K562 (cell line): ENCODE measurements at regions not wholly inside any gene's neighbourhood (a gene's known extent, or its start where the extent isn't known, plus 50 kb on each side); places are given as distances from the start of the nearest gene placed in this dataset.

ENCODE experiments used
- ATAC-seq: fragments of 200-7000 bp; cut with Tn5 transposase; 3 replicates; pipeline ENCODE4 v1.9.1; 2020; ENCODE audit warnings: moderate library complexity
- BruUV-seq: library from RNA; stranded (reverse); fragments of 400-500 nt; replicated peaks from 2 replicates; lab custom pipeline; 2021; lab: Mats Ljungman, UMichigan
- CTCF ChIA-PET: fragments of 300-600 bp; formaldehyde crosslinking; extraction: SDS; loops from one replicate; lab custom pipeline; 2021; ENCODE audit warnings: low intra/inter-chr PET ratio; lab: Yijun Ruan, JAX
- POLR2A ChIA-PET: fragments of 300-600, 350-650 bp; sonication (Branson Sonifier 250); formaldehyde crosslinking; extraction: SDS; loops from one replicate; lab custom pipeline; 2021; ENCODE audit warnings: antibody characterized with exemption, inconsistent platforms; lab: Yijun Ruan, JAX
- DNase-seq, 4 experiments: peaks; one replicate each; pipeline versions ENCODE4 v3.0.0 to v3.0.0-alpha.2; 2011 to 2018; ENCODE audit warnings: low spot score in 3 of 4, mixed read lengths in 3 of 4; ENCODE audit errors: extremely low read depth in 1 of 4
- FAIRE-seq: peaks from 2 replicates; lab custom pipeline; 2011; peaks lifted over from hg19 to GRCh38; lab: Jason Lieb, UNC
- H2AFZ ChIP-seq: 2 replicates; pipeline ENCODE4 v1.6.0; 2011; ENCODE audit warnings: low read depth, low read length, control low read depth, inconsistent platforms
- H3K27ac ChIP-seq: fragments of 200-600 bp; 3 replicates; pipeline ENCODE4 v1.8.0; 2011; ENCODE audit warnings: low read depth, mild to moderate bottlenecking, control low read depth, inconsistent platforms, low read length, moderate library complexity, mixed read lengths; ENCODE audit errors: extremely low read depth
- H3K27me3 ChIP-seq, 2 experiments: fragments of 300-600 bp in 1 of 2; 2 replicates in 1 of 2; 3 replicates in 1 of 2; pipeline versions ENCODE4 v1.6.0 to v1.8.0; 2011; ENCODE audit warnings: inconsistent platforms in 2 of 2, low read length in 2 of 2, mild to moderate bottlenecking in 1 of 2, mixed read lengths in 1 of 2, moderate library complexity in 1 of 2; ENCODE audit not compliant: control insufficient read depth in 2 of 2, insufficient read depth in 2 of 2
- H3K36me3 ChIP-seq: fragments of 300-600 bp; 3 replicates; pipeline ENCODE4 v1.8.0; 2011; ENCODE audit warnings: mild to moderate bottlenecking, low read length, inconsistent platforms; ENCODE audit not compliant: control insufficient read depth, insufficient read depth
- H3K4me1 ChIP-seq, 2 experiments: fragments of 200-600 bp in 1 of 2; replicated peaks in 1 of 2; 2 replicates in 1 of 2; 3 replicates in 1 of 2; pipeline versions ENCODE4 v1.5.1 to v1.8.0; 2011; ENCODE audit warnings: inconsistent platforms in 2 of 2, low read length in 2 of 2, mild to moderate bottlenecking in 1 of 2, mixed read lengths in 1 of 2, moderate library complexity in 1 of 2; ENCODE audit not compliant: control insufficient read depth in 2 of 2, insufficient read depth in 2 of 2
- H3K4me2 ChIP-seq: 2 replicates; pipeline ENCODE4 v1.6.1; 2011; ENCODE audit warnings: low read length, control low read depth, inconsistent platforms, mixed read lengths; ENCODE audit not compliant: insufficient read depth
- H3K4me3 ChIP-seq: fragments of 200-600 bp; sonication (generic), shearing (Covaris generic); 2 replicates; pipeline ENCODE4 v1.5.1; 2016; ENCODE audit warnings: control low read depth, inconsistent platforms
- H3K79me2 ChIP-seq: fragments of 200-600 bp; 3 replicates; pipeline ENCODE4 v1.8.0; 2011; ENCODE audit warnings: low read length, inconsistent platforms; ENCODE audit not compliant: control insufficient read depth, insufficient read depth
- H3K9ac ChIP-seq, 2 experiments: 2 replicates each; pipeline versions ENCODE4 v1.6.0 to v1.6.1; 2011; ENCODE audit warnings: low read depth in 2 of 2, low read length in 2 of 2, control low read depth in 1 of 2, inconsistent platforms in 1 of 2, mild to moderate bottlenecking in 1 of 2, mixed read lengths in 1 of 2; ENCODE audit not compliant: insufficient read depth in 1 of 2
- H3K9me1 ChIP-seq: one replicate; pipeline ENCODE4 v1.6.0; 2011; ENCODE audit warnings: inconsistent platforms, mild to moderate bottlenecking, low read length, moderate library complexity; ENCODE audit not compliant: control insufficient read depth, insufficient read depth
- H3K9me3 ChIP-seq: replicated peaks from 2 replicates; pipeline ENCODE4 v1.5.1; 2011; ENCODE audit warnings: low read depth, low read length, inconsistent platforms; ENCODE audit not compliant: control insufficient read depth, insufficient read depth
- H4K20me1 ChIP-seq: replicated peaks from 2 replicates; pipeline ENCODE4 v1.6.1; 2011; ENCODE audit warnings: low read length, inconsistent platforms, mixed read lengths; ENCODE audit not compliant: control insufficient read depth, insufficient read depth
- BRCA1 ChIP-seq, 2 experiments: fragments of 450-650 bp in 1 of 2; sonication (generic) in 1 of 2; formaldehyde crosslinking in 1 of 2; IDR thresholded peaks; 2 replicates each; pipeline versions ENCODE4 v1.5.0 to v1.6.1; 2017 to 2020; ENCODE audit warnings: mild to moderate bottlenecking in 1 of 2, missing genetic modification reagents in 1 of 2
- CLOCK ChIP-seq: fragments of 250-450 bp; sonication (Bioruptor Pico); IDR thresholded peaks from 2 replicates; pipeline ENCODE4 v1.4.0; 2020; ENCODE audit warnings: mild to moderate bottlenecking, moderate library complexity, borderline replicate concordance
- DACH1 ChIP-seq: fragments of 450-650 bp; IDR thresholded peaks from 2 replicates; pipeline ENCODE4 v1.6.1; 2018; ENCODE audit not compliant: partially characterized antibody
- DDX20 ChIP-seq: fragments of 450-650 bp; IDR thresholded peaks from 2 replicates; pipeline ENCODE4 v1.6.1; 2016; ENCODE audit warnings: missing genetic modification characterization, low read depth, mild to moderate bottlenecking, missing compliant biosample characterization, moderate library complexity
- E2F3 ChIP-seq: fragments of 250-450 bp; sonication (Bioruptor Pico); IDR thresholded peaks from 2 replicates; pipeline ENCODE4 v1.4.0; 2020; ENCODE audit warnings: mild to moderate bottlenecking
- EGR1 ChIP-seq: fragments of 450-650 bp; conservative IDR thresholded peaks from 2 replicates; pipeline ENCODE4 v1.6.1; 2017; ENCODE audit warnings: mild to moderate bottlenecking
- MCM2 ChIP-seq: fragments of 450-650 bp; IDR thresholded peaks from 2 replicates; pipeline ENCODE4 v1.6.1; 2017; ENCODE audit warnings: low read depth, mild to moderate bottlenecking
- MXI1 ChIP-seq: IDR thresholded peaks from 2 replicates; pipeline ENCODE4 v1.6.1; 2011; ENCODE audit warnings: low read depth, mild to moderate bottlenecking, improper control_type of control experiment, low read length
- PCBP1 ChIP-seq: fragments of 200-400 bp; formaldehyde crosslinking; IDR thresholded peaks from 2 replicates; pipeline ENCODE4 v1.6.1; 2018; ENCODE audit warnings: mild to moderate bottlenecking, low read depth, low read length; ENCODE audit not compliant: poor library complexity, severe bottlenecking
- POU5F1 ChIP-seq: fragments of 150-350 bp; IDR thresholded peaks from 2 replicates; pipeline ENCODE4 v1.6.1; 2014; ENCODE audit warnings: borderline replicate concordance, low read length, low read depth, mild to moderate bottlenecking; ENCODE audit not compliant: partially characterized antibody
- RFX1 ChIP-seq: fragments of 450-650 bp; IDR thresholded peaks from 2 replicates; pipeline ENCODE4 v1.6.1; 2016; ENCODE audit warnings: mild to moderate bottlenecking, moderate library complexity
- SAFB ChIP-seq: fragments of 200-400 bp; formaldehyde crosslinking; IDR thresholded peaks from 2 replicates; pipeline ENCODE4 v1.6.1; 2017; ENCODE audit warnings: low read depth, low read length, borderline replicate concordance
- ZBTB34 ChIP-seq: fragments of 250-450 bp; sonication (Bioruptor Pico); IDR thresholded peaks from 2 replicates; pipeline ENCODE4 v1.8.0; 2021; ENCODE audit warnings: mild to moderate bottlenecking, moderate library complexity
- ZKSCAN8 ChIP-seq: fragments of 200-800 bp; sonication (Bioruptor generic); IDR thresholded peaks from 2 replicates; pipeline ENCODE4 v1.6.1; 2016; ENCODE audit warnings: missing genetic modification characterization, missing compliant biosample characterization
- ZNF217 ChIP-seq: sonication (generic); formaldehyde crosslinking; IDR thresholded peaks from 2 replicates; pipeline ENCODE4 v1.8.0; 2022; ENCODE audit warnings: mild to moderate bottlenecking, missing genetic modification reagents
- ZNF707 ChIP-seq: fragments of 250-450 bp; sonication (Bioruptor Pico); conservative IDR thresholded peaks from 2 replicates; pipeline ENCODE4 v1.8.0; 2022; ENCODE audit warnings: inconsistent platforms, mild to moderate bottlenecking, moderate library complexity
- WGBS: fragments of 100-300 bp; shearing (Covaris generic); methylation state at CpG from one replicate; pipeline ENCODE4 v1.1.6; 2016; ENCODE audit warnings: low coverage, mixed read lengths; ENCODE audit not compliant: insufficient coverage; ENCODE audit errors: missing lambda C conversion rate; 5-methylcytosine and 5-hydroxymethylcytosine counted together
- in situ Hi-C: fragments of 300-500 bp; cut with MboI; formaldehyde crosslinking; loops from 4 replicates; pipeline ENCODE4 v1.15.0; 2018; ENCODE audit warnings: inconsistent platforms, mixed read lengths
- intact Hi-C: fragments of 100-400 bp; cut with micrococcal nuclease; formaldehyde crosslinking; loops from 2 replicates; pipeline ENCODE4 v1.14.2; 2022
- TF ChIP-seq, protein P1 (sequence below): sonication (generic); formaldehyde crosslinking; IDR thresholded peaks from 2 replicates; pipeline ENCODE4 v1.8.1; 2023; ENCODE audit warnings: mild to moderate bottlenecking, missing genetic modification reagents

GRCh38 chr4:180532691-180533090, 1710.5 kb upstream of the TENM3 start:
- intact Hi-C loops = no loop called here
- no peak overlapping the region for H3K9ac ChIP-seq
- H4K20me1 ChIP-seq = no peaks in the 10 kb centered on the region
- H3K9me3 ChIP-seq = no peaks in the 10 kb centered on the region
- BruUV-seq = no TSS peak
- no peak overlapping the region for H3K4me3 ChIP-seq
- H3K27me3 ChIP-seq = no peaks in the 10 kb centered on the region
- WGBS = 0% methylated on average over 9 of the region's 9 CpGs
- POLR2A ChIA-PET = no interaction called here
- TF ChIP-seq ZBTB34 (CRISPR knock-in tag) (no peak), BRCA1 (IDR thresholded peaks at IDR 0.05) (no peak), BRCA1 (CRISPR knock-in tag; IDR thresholded peaks at IDR 0.05) (no peak), POU5F1 (no peak), RFX1 (no peak), DDX20 (tag) (no peak), EGR1 (no peak), DACH1 (no peak), ZNF217 (no peak), SAFB (no peak), PCBP1 (no peak), ZNF707 (CRISPR knock-in tag) (no peak), MCM2 (no peak), ZKSCAN8 (CRISPR knock-in tag) (no peak), CLOCK (CRISPR knock-in tag) (no peak), MXI1 (no peak), E2F3 (CRISPR knock-in tag) (no peak)
- TF ChIP-seq, protein P1, sequence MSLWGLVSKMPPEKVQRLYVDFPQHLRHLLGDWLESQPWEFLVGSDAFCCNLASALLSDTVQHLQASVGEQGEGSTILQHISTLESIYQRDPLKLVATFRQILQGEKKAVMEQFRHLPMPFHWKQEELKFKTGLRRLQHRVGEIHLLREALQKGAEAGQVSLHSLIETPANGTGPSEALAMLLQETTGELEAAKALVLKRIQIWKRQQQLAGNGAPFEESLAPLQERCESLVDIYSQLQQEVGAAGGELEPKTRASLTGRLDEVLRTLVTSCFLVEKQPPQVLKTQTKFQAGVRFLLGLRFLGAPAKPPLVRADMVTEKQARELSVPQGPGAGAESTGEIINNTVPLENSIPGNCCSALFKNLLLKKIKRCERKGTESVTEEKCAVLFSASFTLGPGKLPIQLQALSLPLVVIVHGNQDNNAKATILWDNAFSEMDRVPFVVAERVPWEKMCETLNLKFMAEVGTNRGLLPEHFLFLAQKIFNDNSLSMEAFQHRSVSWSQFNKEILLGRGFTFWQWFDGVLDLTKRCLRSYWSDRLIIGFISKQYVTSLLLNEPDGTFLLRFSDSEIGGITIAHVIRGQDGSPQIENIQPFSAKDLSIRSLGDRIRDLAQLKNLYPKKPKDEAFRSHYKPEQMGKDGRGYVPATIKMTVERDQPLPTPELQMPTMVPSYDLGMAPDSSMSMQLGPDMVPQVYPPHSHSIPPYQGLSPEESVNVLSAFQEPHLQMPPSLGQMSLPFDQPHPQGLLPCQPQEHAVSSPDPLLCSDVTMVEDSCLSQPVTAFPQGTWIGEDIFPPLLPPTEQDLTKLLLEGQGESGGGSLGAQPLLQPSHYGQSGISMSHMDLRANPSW = no peak
- TF ChIP-seq, all 486 proteins: peak for 0
- DNase-seq (no peak), ATAC-seq (no peak), FAIRE-seq (no peak)
- CTCF ChIA-PET = no interaction called here
- in situ Hi-C loops = no loop called here
- H3K79me2 ChIP-seq = no peaks in the 10 kb centered on the region
- H3K36me3 ChIP-seq = no peaks in the 10 kb centered on the region
- no peak overlapping the region for H2AFZ ChIP-seq
- no peak overlapping the region for H3K4me2 ChIP-seq
- no peaks in the 10 kb centered on the region for H3K4me1 ChIP-seq
- H3K9me1 ChIP-seq = no peaks in the 10 kb centered on the region
- H3K27ac ChIP-seq = no peak overlapping the region
